ENCODE measurements at regions not wholly inside any gene's neighbourhood (a gene's known extent, or its start where the extent isn't known, plus 50 kb on each side); places are given as distances from the start of the nearest gene placed in this dataset.

DNA sequence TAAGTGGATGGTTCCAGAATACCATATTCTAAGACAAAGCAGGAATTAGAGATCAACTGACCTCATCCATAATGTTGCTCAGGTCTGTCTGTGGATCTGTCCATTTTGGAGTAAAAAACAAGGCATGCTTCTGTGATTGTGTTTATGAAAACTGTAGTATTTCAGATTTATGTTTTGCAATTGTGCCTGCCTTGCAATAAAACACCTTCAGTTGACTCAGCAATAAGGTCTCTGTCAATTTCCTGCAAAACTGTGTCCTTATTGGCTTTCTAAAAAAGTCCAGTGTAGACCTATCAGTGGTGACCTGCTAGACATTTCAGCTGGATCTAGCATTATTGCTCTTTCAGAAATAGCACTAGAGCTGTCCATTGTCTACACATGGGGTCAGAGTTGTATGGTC lies 409.5 kb upstream of the AZI2 start:
- TF ChIP-seq CTCF (IDR thresholded peaks at IDR 0.05 in 4 of 5, conservative IDR thresholded peaks at IDR 0.05 in 1 of 5) (no peak), POLR2A (IDR thresholded peaks at IDR 0.05) (no peak)

Data from gastrocnemius medialis (tissue), 4 donors.